Nephron progenitor cell (in vitro differentiated cells): ENCODE measurements at regions not wholly inside any gene's neighbourhood (a gene's known extent, or its start where the extent isn't known, plus 50 kb on each side); places are given as distances from the start of the nearest gene placed in this dataset.
A peak's percentile ranks its signal among the peaks of the same experiment; 100 is the strongest.

Source experiments
- DNase-seq: peaks from one replicate; pipeline ENCODE4 v3.0.0; 2021
- H3K27ac Mint-ChIP-seq: 2 replicates; pipeline ENCODE4 v1.8.0; 2021; ENCODE audit warnings: mild to moderate bottlenecking, moderate library complexity, mixed read lengths
- H3K27me3 Mint-ChIP-seq: 2 replicates; pipeline ENCODE4 v1.8.0; 2021; ENCODE audit warnings: mild to moderate bottlenecking, low read depth, mixed read lengths; ENCODE audit not compliant: poor library complexity
- H3K36me3 Mint-ChIP-seq: 2 replicates; pipeline ENCODE4 v1.8.0; 2021; ENCODE audit warnings: low read depth, mixed read lengths
- H3K4me1 Mint-ChIP-seq: 2 replicates; pipeline ENCODE4 v1.8.0; 2021; ENCODE audit warnings: mixed read lengths
- H3K4me3 Mint-ChIP-seq: 2 replicates; pipeline ENCODE4 v1.8.0; 2021; ENCODE audit warnings: mild to moderate bottlenecking, moderate library complexity, mixed read lengths
- H3K9me3 Mint-ChIP-seq: 2 replicates; pipeline ENCODE4 v1.8.0; 2021; ENCODE audit warnings: mild to moderate bottlenecking, moderate library complexity, mixed read lengths
- CTCF ChIP-seq: fragments of 200-600 bp; sonication (generic); IDR thresholded peaks from 2 replicates; pipeline ENCODE4 v1.5.0; 2021; ENCODE audit warnings: antibody characterized with exemption

- peak overlapping the region; percentile 26 for H3K4me3 Mint-ChIP-seq
- H3K9me3 Mint-ChIP-seq = no peaks in the 10 kb centered on the region
- DNase-seq = no peak
- no peak for TF ChIP-seq CTCF
- H3K4me1 Mint-ChIP-seq = peaks cover 59% of the 10 kb centered on the region
- no peak overlapping the region for H3K27ac Mint-ChIP-seq
- H3K36me3 Mint-ChIP-seq = no peaks in the 10 kb centered on the region
- peaks cover 19% of the 10 kb centered on the region for H3K27me3 Mint-ChIP-seq
These were observed 144.7 kb downstream of the RPS24 start for GRCh38 chr10:78178397-78178796.

DNA sequence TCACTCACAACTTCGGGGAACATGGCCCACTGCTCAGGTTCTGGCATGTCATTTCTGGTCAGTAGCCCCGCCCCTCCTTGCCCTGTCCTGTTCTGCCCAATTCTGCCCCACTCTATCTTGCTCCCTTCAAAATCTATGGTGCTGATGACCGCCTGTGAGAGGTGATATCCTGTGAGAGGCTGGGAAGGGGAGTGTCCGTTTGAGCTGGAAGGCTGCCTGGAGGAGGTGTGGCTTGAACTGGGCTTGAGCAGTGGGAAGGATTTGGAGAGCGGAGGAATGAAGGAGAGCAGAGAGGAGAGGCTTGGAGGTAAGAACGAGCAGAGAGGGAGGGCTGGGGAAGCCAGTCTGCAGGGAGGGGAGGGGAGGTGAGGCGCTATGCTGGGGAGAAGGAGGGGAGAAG, 145.3 kb downstream of the RPS24 start:
- Mint-ChIP-seq H3K36me3 (no peaks in the 10 kb centered on the region), H3K4me1 (peaks cover 54% of the 10 kb centered on the region), H3K27me3 (peaks cover 19% of the 10 kb centered on the region), H3K4me3 (no peak overlapping the region), H3K9me3 (no peaks in the 10 kb centered on the region), H3K27ac (no peak overlapping the region)
- TF ChIP-seq CTCF = no peak
- DNase-seq = no peak

GRCh38 chr10:78179886-78180705, 146.4 kb downstream of the RPS24 start:
- TF ChIP-seq CTCF = no peak

GRCh38 chr10:78181381-78182055, 147.9 kb downstream of the RPS24 start:
- H3K4me1 Mint-ChIP-seq = peaks cover 38% of the 10 kb centered on the region
- no peak for TF ChIP-seq CTCF
- DNase-seq = no peak
- no peak overlapping the region for H3K27ac Mint-ChIP-seq
- H3K4me3 Mint-ChIP-seq = no peak overlapping the region
- peaks cover 11% of the 10 kb centered on the region for H3K27me3 Mint-ChIP-seq
- no peaks in the 10 kb centered on the region for H3K36me3 Mint-ChIP-seq
- H3K9me3 Mint-ChIP-seq = no peaks in the 10 kb centered on the region

More at GRCh38 chr10:78179886-78180705, 146.4 kb downstream of the RPS24 start:
- Mint-ChIP-seq H3K9me3 (no peaks in the 10 kb centered on the region), H3K4me3 (no peak overlapping the region), H3K36me3 (no peaks in the 10 kb centered on the region), H3K4me1 (peaks cover 47% of the 10 kb centered on the region), H3K27ac (peak overlapping the region; percentile 72), H3K27me3 (peaks cover 11% of the 10 kb centered on the region)
- DNase-seq = peak; percentile 31

DNA sequence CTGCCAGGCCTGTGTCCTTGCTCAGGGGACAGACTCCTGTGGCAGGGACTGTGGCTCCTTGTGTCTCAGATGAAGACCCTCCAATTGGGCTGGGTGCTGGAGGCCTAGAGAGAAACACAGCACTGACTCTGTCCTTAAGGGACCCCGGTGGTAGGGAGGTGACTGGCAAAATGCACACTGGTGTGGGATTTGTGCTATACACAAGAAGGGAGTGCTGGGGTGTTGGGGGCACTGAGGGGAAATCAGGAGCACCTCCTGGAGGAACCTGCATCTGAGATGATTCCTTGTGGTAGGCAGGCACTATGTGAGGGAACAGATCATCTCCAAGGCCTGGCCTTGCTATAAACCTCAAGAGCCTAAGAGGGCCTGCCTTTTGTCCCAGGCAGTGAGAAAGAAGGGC, 149.2 kb downstream of the RPS24 start:
- no peak for TF ChIP-seq CTCF
- Mint-ChIP-seq H3K27me3 (peaks cover 10% of the 10 kb centered on the region), H3K36me3 (no peaks in the 10 kb centered on the region), H3K4me1 (peaks cover 34% of the 10 kb centered on the region), H3K27ac (no peak overlapping the region), H3K9me3 (no peaks in the 10 kb centered on the region), H3K4me3 (no peak overlapping the region)
- no peak for DNase-seq
